ENCODE measurements at regions not wholly inside any gene's neighbourhood (a gene's known extent, or its start where the extent isn't known, plus 50 kb on each side); places are given as distances from the start of the nearest gene placed in this dataset.

DNA sequence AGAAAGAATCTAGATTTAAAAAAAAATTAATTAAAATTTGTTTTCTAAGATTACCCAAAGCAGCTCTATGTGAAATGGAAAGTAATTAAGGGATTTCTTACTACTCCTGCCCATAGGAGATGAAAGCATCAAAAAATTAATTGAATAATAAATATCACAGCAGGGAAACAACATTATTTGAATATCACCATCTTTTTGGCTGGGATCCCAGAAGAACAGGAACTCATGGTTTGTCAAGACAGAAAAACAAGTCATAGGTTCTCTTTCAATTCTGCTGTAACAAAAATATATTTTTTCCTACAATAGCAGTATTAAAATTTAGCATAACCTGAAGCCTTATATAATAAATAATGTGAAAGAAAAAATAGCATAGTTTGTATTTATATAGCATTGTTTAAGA lies 1713.4 kb downstream of the NCAM2 start:
- TF ChIP-seq, protein P1, sequence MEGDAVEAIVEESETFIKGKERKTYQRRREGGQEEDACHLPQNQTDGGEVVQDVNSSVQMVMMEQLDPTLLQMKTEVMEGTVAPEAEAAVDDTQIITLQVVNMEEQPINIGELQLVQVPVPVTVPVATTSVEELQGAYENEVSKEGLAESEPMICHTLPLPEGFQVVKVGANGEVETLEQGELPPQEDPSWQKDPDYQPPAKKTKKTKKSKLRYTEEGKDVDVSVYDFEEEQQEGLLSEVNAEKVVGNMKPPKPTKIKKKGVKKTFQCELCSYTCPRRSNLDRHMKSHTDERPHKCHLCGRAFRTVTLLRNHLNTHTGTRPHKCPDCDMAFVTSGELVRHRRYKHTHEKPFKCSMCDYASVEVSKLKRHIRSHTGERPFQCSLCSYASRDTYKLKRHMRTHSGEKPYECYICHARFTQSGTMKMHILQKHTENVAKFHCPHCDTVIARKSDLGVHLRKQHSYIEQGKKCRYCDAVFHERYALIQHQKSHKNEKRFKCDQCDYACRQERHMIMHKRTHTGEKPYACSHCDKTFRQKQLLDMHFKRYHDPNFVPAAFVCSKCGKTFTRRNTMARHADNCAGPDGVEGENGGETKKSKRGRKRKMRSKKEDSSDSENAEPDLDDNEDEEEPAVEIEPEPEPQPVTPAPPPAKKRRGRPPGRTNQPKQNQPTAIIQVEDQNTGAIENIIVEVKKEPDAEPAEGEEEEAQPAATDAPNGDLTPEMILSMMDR (IDR thresholded peaks at IDR 0.05): no peak
- no peak for TF ChIP-seq POLR2AphosphoS5 (IDR thresholded peaks at IDR 0.05)

All from breast epithelium (tissue), 3 donors.